Central memory CD8-positive, alpha-beta T cell (primary cell): ENCODE measurements at regions not wholly inside any gene's neighbourhood (a gene's known extent, or its start where the extent isn't known, plus 50 kb on each side); places are given as distances from the start of the nearest gene placed in this dataset.
"Not testable (repeated sequence)": the region's sequence is repeated elsewhere in the genome, so short reads cannot be mapped to it uniquely, and the experiment has no call there.

Experiments
- ATAC-seq: fragments of 150-1000 bp; cut with Tn5 transposase; replicated peaks from 2 replicates; pipeline ENCODE4 v1.10.0; 2022; ENCODE audit warnings: mild to moderate bottlenecking, moderate FRiP score, moderate number of reproducible peaks; ENCODE audit not compliant: poor library complexity, severe bottlenecking; ENCODE audit errors: extremely low read depth
- DNase-seq, 2 donors: peaks; one replicate each; pipeline ENCODE4 v3.0.0; 2021; ENCODE audit warnings: low spot score in 2 of 2
- H3K27ac Mint-ChIP-seq: one replicate; pipeline ENCODE4 v1.8.0; 2022; ENCODE audit warnings: low read depth, mild to moderate bottlenecking, moderate library complexity, mixed read lengths
- H3K27me3 Mint-ChIP-seq: one replicate; pipeline ENCODE4 v1.8.0; 2022; ENCODE audit warnings: mixed read lengths
- H3K36me3 Mint-ChIP-seq: one replicate; pipeline ENCODE4 v1.8.0; 2022; ENCODE audit warnings: mild to moderate bottlenecking, moderate library complexity, mixed read lengths; ENCODE audit not compliant: insufficient read depth
- H3K4me1 Mint-ChIP-seq: one replicate; pipeline ENCODE4 v1.8.0; 2022; ENCODE audit warnings: mixed read lengths
- H3K4me3 Mint-ChIP-seq: one replicate; pipeline ENCODE4 v1.8.0; 2022; ENCODE audit warnings: mild to moderate bottlenecking, moderate library complexity, mixed read lengths
- H3K9me3 Mint-ChIP-seq: one replicate; pipeline ENCODE4 v1.8.0; 2022; ENCODE audit warnings: mixed read lengths

DNA sequence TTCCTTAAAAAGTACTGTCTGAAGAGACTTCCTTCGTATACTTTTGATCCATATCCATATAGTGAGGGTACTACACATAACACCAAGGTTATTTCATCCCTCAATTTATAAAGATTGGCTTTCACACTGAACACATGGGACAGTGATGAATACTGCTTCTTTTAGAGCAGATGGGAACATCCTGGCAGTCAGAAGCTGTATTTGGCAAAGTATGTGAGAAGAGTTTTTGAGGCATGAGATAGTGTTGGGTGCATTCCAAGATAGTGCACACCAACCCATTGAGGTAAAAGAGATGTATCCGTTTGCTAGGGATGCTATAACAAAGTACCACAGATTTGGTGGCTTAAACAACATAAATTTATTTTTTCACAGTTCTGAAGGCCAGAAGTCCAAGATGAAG, 141.1 kb downstream of the MOSPD2 start:
- Mint-ChIP-seq H3K36me3 (no peaks in the 10 kb centered on the region), H3K9me3 (no peaks in the 10 kb centered on the region), H3K27me3 (no peaks in the 10 kb centered on the region), H3K27ac (no peak overlapping the region), H3K4me3 (no peak overlapping the region), H3K4me1 (no peaks in the 10 kb centered on the region)
- DNase-seq (no peak), ATAC-seq (no peak)

DNA sequence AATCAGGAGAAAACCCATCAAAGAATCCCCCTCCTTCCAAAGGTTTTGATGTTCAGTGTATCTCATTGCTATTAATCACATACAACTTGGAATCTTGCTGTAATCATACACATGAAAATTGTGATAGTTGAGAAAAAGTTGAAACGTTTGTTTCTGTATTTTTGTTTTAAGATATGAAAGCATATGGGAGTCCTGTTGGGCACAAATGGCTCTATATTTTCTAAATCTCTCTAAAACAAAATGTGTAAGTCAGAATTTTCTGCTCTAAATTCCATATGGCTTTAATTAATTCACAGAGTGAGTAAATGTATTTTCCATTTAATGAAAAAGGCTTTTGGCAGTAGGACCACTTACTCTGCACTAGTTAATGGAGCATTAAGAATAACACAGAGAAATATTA, 140.2 kb downstream of the MOSPD2 start:
- Mint-ChIP-seq H3K27ac (no peak overlapping the region), H3K36me3 (no peaks in the 10 kb centered on the region), H3K9me3 (no peaks in the 10 kb centered on the region), H3K27me3 (no peaks in the 10 kb centered on the region), H3K4me3 (no peak overlapping the region), H3K4me1 (no peaks in the 10 kb centered on the region)
- ATAC-seq (no peak), DNase-seq (no peak)

DNA sequence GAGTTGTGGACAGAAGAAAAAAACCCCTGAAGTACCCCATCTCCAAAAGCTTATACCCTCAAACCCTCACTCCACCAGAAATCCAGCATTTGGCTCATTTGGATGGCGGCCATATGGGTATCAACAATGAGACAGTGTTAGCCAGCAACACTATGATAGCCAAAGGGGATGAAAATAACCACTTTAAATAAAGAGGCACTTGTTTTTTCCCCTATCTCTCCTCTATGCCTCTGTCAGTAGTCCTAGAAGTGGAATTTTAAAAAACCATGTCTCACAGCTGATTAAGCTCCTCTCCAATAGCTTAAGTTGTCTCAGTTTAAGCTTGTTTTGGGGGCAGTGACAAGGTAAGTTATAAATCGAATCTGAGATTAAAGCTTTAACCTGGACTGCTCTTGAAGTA, 124.0 kb downstream of the MOSPD2 start:
- Mint-ChIP-seq H3K4me1 (no peaks in the 10 kb centered on the region), H3K27me3 (no peaks in the 10 kb centered on the region), H3K27ac (no peak overlapping the region), H3K4me3 (no peak overlapping the region), H3K9me3 (no peaks in the 10 kb centered on the region), H3K36me3 (no peaks in the 10 kb centered on the region)
- DNase-seq = no peak
- no peak for ATAC-seq

DNA sequence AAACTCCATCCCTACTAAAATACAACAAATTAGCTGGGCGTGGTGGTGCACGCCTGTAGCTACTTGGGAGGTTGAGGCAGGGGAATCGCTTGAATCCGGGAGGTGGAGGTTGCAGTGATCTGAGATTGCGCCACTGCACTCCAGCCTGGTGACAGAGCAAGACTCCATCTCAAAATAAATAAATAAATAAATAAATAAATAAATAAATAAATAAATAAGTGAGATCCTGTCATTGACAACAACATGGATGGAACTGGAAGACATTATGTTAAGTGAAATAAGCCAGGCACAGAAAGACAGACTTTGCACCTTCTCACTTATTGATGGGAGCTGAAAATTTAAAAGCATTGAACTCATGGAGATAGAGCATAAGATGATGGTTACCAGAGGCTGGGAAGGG, 111.2 kb downstream of the MOSPD2 start:
- ATAC-seq, H3K36me3 Mint-ChIP-seq, H3K4me3 Mint-ChIP-seq, H3K9me3 Mint-ChIP-seq, H3K4me1 Mint-ChIP-seq, DNase-seq, H3K27ac Mint-ChIP-seq: not testable (repeated sequence)
- H3K27me3 Mint-ChIP-seq = peaks cover 21% of the 10 kb centered on the region
